ENCODE measurements at regions not wholly inside any gene's neighbourhood (a gene's known extent, or its start where the extent isn't known, plus 50 kb on each side); places are given as distances from the start of the nearest gene placed in this dataset.
A peak's percentile ranks its signal among the peaks of the same experiment; 100 is the strongest.

- no peak for TF ChIP-seq ZFX (IDR thresholded peaks at IDR 0.05; ENCODE audit: borderline replicate concordance)
- no peak for TF ChIP-seq CTCF (IDR thresholded peaks at IDR 0.05)
- no peak overlapping the region for H3K27ac ChIP-seq
Measured at GRCh38 chrX:82757614-82758013, 750.5 kb upstream of the POU3F4 start.

DNA sequence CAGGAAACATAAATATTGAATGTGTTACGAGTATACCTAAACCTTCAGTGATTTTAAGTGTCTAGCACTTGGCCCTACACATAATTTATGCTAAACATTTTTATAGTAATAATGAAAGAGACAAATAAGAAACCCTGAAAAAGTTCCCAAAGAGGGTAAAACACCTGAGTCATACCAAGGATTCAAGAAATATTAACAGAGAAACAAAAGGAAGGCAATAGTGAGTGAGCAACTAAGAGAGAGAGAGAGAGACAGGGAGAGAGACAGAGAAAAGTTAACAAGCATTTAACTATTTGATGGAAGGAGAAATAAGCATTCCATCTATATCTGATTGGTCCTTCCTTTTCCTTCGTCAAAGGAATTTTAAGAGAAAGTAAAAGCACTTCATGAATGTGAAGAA lies 743.6 kb upstream of the POU3F4 start:
- no peak for TF ChIP-seq CTCF (IDR thresholded peaks at IDR 0.05)
- TF ChIP-seq ZFX (IDR thresholded peaks at IDR 0.05; ENCODE audit: borderline replicate concordance): no peak
- H3K27ac ChIP-seq: no peak overlapping the region

- peak overlapping the region; percentile 69 for H3K27ac ChIP-seq
- no peak for TF ChIP-seq ZFX (IDR thresholded peaks at IDR 0.05; ENCODE audit: borderline replicate concordance)
- TF ChIP-seq CTCF (IDR thresholded peaks at IDR 0.05): no peak
Measured at GRCh38 chrX:82765811-82766210, 742.3 kb upstream of the POU3F4 start.

GRCh38 chrX:82775426-82775825 lies 732.7 kb upstream of the POU3F4 start:
- TF ChIP-seq CTCF (IDR thresholded peaks at IDR 0.05) (no peak), ZFX (IDR thresholded peaks at IDR 0.05; ENCODE audit: borderline replicate concordance) (no peak)
- H3K27ac ChIP-seq: no peak overlapping the region

DNA sequence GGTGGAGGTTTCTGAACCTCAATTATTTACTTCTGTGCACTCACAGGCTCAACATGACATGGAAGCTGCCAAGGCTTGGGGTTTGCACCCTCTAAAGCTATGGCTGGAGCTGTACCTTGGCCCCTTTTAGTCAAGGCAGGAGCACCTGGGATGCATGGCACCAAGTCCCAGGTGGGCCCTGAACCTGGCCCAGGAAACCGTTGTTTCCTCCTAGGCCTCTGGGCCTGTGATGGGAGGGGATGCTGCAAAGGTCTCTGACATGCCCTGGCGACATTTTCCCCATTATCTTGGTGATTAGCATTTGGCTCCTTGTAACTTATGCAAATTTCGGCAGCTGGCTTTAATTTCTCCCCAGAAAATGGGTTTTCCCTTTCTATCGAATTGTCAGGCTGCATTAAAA lies 726.1 kb upstream of the POU3F4 start:
- no peak for TF ChIP-seq CTCF (IDR thresholded peaks at IDR 0.05)
- TF ChIP-seq ZFX (IDR thresholded peaks at IDR 0.05; ENCODE audit: borderline replicate concordance): no peak
- H3K27ac ChIP-seq: no peak overlapping the region

DNA sequence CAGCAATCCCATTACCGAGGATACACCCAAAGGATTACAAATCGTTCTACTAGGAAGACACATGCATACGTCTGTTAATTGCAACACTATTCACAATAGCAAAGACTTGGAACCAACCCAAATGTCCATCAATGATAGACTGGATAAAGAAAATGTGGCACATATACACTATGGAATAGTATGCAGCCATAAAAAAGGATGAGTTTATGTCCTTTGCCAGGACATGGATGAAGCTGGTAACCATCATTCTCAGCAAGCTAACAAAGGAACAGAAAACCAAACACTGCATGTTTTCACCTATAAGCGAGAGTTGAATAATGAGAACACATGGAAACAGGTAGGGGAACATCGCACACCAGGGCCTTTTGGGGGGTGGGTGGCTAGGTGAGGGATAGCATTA lies 695.2 kb upstream of the POU3F4 start:
- peak overlapping the region; percentile 60; the same call in 1 of the 2 replicates for H3K27ac ChIP-seq

- no peak for TF ChIP-seq ZFX (IDR thresholded peaks at IDR 0.05; ENCODE audit: borderline replicate concordance)
- TF ChIP-seq CTCF (IDR thresholded peaks at IDR 0.05): no peak
- peak overlapping the region; percentile 60 for H3K27ac ChIP-seq
Measured at GRCh38 chrX:82813671-82814078, 694.4 kb upstream of the POU3F4 start.

DNA sequence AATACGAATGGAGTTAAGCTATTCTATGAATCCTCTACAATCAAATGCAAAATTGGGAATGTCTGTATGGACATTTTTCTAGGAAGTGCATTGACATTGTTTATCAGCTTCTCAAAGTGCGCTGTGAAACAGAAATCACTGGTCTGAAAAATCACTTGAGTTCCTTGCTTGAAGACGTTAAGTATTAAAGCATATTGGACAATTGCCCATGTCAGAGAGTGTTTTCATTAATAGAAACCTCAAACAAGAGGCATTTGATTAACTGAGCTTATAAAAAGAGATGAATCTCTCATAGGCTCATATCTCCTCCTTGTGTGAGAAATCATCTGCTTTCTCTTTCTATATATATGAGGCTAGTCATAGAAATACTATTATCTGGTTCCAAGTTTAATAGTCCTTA lies 692.1 kb upstream of the POU3F4 start:
- H3K27ac ChIP-seq: no peak overlapping the region
- TF ChIP-seq CTCF (IDR thresholded peaks at IDR 0.05) (no peak), ZFX (IDR thresholded peaks at IDR 0.05; ENCODE audit: borderline replicate concordance) (no peak)
